Adipocyte (in vitro differentiated cells): ENCODE measurements at regions not wholly inside any gene's neighbourhood (a gene's known extent, or its start where the extent isn't known, plus 50 kb on each side); places are given as distances from the start of the nearest gene placed in this dataset.
"Not testable (repeated sequence)": the region's sequence is repeated elsewhere in the genome, so short reads cannot be mapped to it uniquely, and the experiment has no call there.

Experiments used
- DNase-seq: peaks from one replicate; pipeline ENCODE4 v3.0.0-alpha.2; 2015; ENCODE audit warnings: low read depth
- H3K27me3 ChIP-seq: replicated peaks from 2 replicates; pipeline ENCODE4 v1.7.0; 2013; ENCODE audit warnings: mild to moderate bottlenecking, low read length, moderate library complexity; ENCODE audit not compliant: control insufficient read depth, insufficient read depth
- H3K36me3 ChIP-seq: 2 replicates; pipeline ENCODE4 v1.7.0; 2013; ENCODE audit warnings: low read length, mild to moderate bottlenecking, moderate library complexity; ENCODE audit not compliant: control insufficient read depth, insufficient read depth, severe bottlenecking
- H3K4me1 ChIP-seq: 2 replicates; pipeline ENCODE4 v1.7.0; 2013; ENCODE audit warnings: mild to moderate bottlenecking, low read length, moderate library complexity; ENCODE audit not compliant: control insufficient read depth, insufficient read depth
- H3K4me3 ChIP-seq: 2 replicates; pipeline ENCODE4 v1.7.0; 2013; ENCODE audit warnings: mild to moderate bottlenecking, low read length, moderate library complexity
- H3K9ac ChIP-seq: 2 replicates; pipeline ENCODE4 v1.7.0; 2013; ENCODE audit warnings: mild to moderate bottlenecking, low read length, moderate library complexity
- H3K9me3 ChIP-seq: 2 replicates; pipeline ENCODE4 v1.7.0; 2013; ENCODE audit warnings: mild to moderate bottlenecking, low read length, moderate library complexity; ENCODE audit not compliant: control insufficient read depth

- H3K4me1 ChIP-seq: no peaks in the 10 kb centered on the region
Observed at GRCh38 chr3:38964204-38964603, 87.5 kb downstream of the SCN11A start.

GRCh38 chr3:38960953-38961622, 90.7 kb downstream of the SCN11A start:
- Histone ChIP-seq H3K9ac (no peak overlapping the region), H3K4me3 (no peak overlapping the region), H3K36me3 (no peaks in the 10 kb centered on the region), H3K4me1 (no peaks in the 10 kb centered on the region), H3K27me3 (peaks cover 5% of the 10 kb centered on the region), H3K9me3 (no peaks in the 10 kb centered on the region)
- peak; percentile 50 for DNase-seq

More at GRCh38 chr3:38964204-38964603, 87.5 kb downstream of the SCN11A start:
- peaks cover 5% of the 10 kb centered on the region for H3K27me3 ChIP-seq
- H3K9me3 ChIP-seq: peaks cover 6% of the 10 kb centered on the region
- no peak overlapping the region for H3K9ac ChIP-seq
- DNase-seq: no peak
- no peaks in the 10 kb centered on the region for H3K36me3 ChIP-seq
- H3K4me3 ChIP-seq: no peak overlapping the region

- no peak overlapping the region for H3K9ac ChIP-seq
- no peaks in the 10 kb centered on the region for H3K36me3 ChIP-seq
- H3K9me3 ChIP-seq: no peaks in the 10 kb centered on the region
- peak; percentile 18 for DNase-seq
- peaks cover 5% of the 10 kb centered on the region for H3K27me3 ChIP-seq
- no peak overlapping the region for H3K4me3 ChIP-seq
- no peaks in the 10 kb centered on the region for H3K4me1 ChIP-seq
Observed at GRCh38 chr3:38960042-38960622, 91.6 kb downstream of the SCN11A start.

GRCh38 chr3:38958026-38958720, 93.6 kb downstream of the SCN11A start:
- no peaks in the 10 kb centered on the region for H3K36me3 ChIP-seq
- H3K9me3 ChIP-seq: no peaks in the 10 kb centered on the region
- no peaks in the 10 kb centered on the region for H3K4me1 ChIP-seq
- no peak overlapping the region for H3K4me3 ChIP-seq
- no peaks in the 10 kb centered on the region for H3K27me3 ChIP-seq
- DNase-seq: no peak
- H3K9ac ChIP-seq: no peak overlapping the region

- no peak for DNase-seq
- H3K27me3 ChIP-seq: no peaks in the 10 kb centered on the region
- H3K4me3 ChIP-seq: no peak overlapping the region
- no peaks in the 10 kb centered on the region for H3K36me3 ChIP-seq
- H3K9me3 ChIP-seq: no peaks in the 10 kb centered on the region
- H3K9ac ChIP-seq: no peak overlapping the region
- no peaks in the 10 kb centered on the region for H3K4me1 ChIP-seq
Observed at GRCh38 chr3:38957296-38957695, 94.4 kb downstream of the SCN11A start.

DNA sequence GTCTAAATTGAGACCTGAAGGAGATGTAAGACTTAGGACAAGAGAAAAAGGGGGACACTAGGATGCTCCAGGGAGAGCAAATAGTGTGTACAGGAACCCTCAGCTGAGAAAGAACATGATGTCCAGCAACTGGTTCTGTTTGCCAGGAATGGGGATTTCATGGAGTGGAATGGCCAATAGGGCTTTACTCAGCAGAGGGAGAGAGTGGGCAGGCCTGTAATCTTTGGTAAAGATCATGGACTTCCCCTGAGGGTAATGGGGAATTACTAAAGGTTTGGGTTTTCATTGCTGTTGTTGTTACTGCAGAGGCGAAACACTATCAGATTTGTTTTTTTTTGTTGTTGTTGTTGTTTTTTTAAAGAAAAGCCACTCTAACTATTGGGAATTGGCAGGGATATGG, 99.0 kb downstream of the SCN11A start:
- Histone ChIP-seq H3K9me3 (no peaks in the 10 kb centered on the region), H3K4me3 (no peak overlapping the region), H3K4me1 (no peaks in the 10 kb centered on the region), H3K9ac (no peak overlapping the region), H3K27me3 (peaks cover 5% of the 10 kb centered on the region), H3K36me3 (no peaks in the 10 kb centered on the region)
- DNase-seq: no peak

DNA sequence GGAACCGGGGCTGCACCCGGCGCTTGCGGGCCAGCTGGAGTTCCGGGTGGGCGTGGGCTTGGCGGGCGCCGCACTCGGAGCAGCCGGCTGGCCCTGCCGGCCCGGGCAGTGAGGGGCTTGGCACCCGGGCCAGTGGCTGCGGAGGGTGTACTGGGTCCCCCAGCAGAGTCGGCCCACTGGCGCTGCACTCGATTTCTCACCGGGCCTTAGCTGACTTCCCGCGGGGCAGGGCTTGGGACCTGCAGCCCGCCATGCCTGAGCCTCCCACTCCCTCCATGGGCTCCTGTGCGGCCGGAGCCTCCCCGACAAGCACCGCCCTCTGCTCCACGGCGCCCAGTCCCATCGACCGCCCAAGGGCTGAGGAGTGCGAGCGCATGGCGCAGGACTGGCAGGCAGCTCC, 100.6 kb downstream of the SCN11A start:
- H3K27me3 ChIP-seq, H3K4me1 ChIP-seq, H3K36me3 ChIP-seq, H3K9ac ChIP-seq, DNase-seq, H3K9me3 ChIP-seq, H3K4me3 ChIP-seq: not testable (repeated sequence)

GRCh38 chr3:38950581-38950980, 101.2 kb downstream of the SCN11A start:
- Histone ChIP-seq H3K4me3 (no peak overlapping the region), H3K9ac (no peak overlapping the region), H3K36me3 (no peaks in the 10 kb centered on the region), H3K9me3 (no peaks in the 10 kb centered on the region), H3K4me1 (no peaks in the 10 kb centered on the region), H3K27me3 (peaks cover 5% of the 10 kb centered on the region)
- DNase-seq: no peak

- H3K9me3 ChIP-seq: no peaks in the 10 kb centered on the region
- H3K36me3 ChIP-seq: no peaks in the 10 kb centered on the region
- no peaks in the 10 kb centered on the region for H3K4me1 ChIP-seq
- no peak overlapping the region for H3K4me3 ChIP-seq
- H3K27me3 ChIP-seq: peaks cover 5% of the 10 kb centered on the region
- no peak overlapping the region for H3K9ac ChIP-seq
- no peak for DNase-seq
Observed at GRCh38 chr3:38949994-38950393, 101.8 kb downstream of the SCN11A start.

DNA sequence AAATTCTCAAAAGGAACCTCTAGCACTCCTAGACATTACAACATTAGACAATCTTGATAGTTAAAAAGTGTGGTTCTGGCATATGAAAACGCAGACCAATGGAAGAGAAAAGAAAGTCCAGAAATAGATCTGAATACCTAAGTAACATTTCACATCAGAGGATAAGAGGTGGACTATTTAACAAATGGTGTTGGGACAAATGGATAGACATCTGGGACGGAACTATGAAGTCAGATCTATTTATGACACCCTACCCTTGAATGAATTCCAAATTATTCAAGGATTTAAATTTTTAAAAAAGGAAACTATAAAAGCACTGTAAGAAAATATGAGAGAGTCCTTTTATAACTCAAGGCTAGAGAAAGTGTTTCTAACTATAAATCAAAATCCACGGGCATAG, 111.3 kb downstream of the SCN11A start:
- H3K4me3 ChIP-seq: no peak overlapping the region
- H3K9ac ChIP-seq: no peak overlapping the region
- no peaks in the 10 kb centered on the region for H3K9me3 ChIP-seq
- no peaks in the 10 kb centered on the region for H3K4me1 ChIP-seq
- H3K27me3 ChIP-seq: no peaks in the 10 kb centered on the region
- no peaks in the 10 kb centered on the region for H3K36me3 ChIP-seq
- DNase-seq: no peak

- Histone ChIP-seq H3K4me1 (no peaks in the 10 kb centered on the region), H3K4me3 (no peak overlapping the region), H3K36me3 (no peaks in the 10 kb centered on the region), H3K9me3 (no peaks in the 10 kb centered on the region), H3K27me3 (peaks cover 23% of the 10 kb centered on the region), H3K9ac (no peak overlapping the region)
- DNase-seq: no peak
Observed at GRCh38 chr3:38925351-38925750, 109.3 kb upstream of the SCN10A start.
